ENCODE measurements at regions not wholly inside any gene's neighbourhood (a gene's known extent, or its start where the extent isn't known, plus 50 kb on each side); places are given as distances from the start of the nearest gene placed in this dataset.

DNA sequence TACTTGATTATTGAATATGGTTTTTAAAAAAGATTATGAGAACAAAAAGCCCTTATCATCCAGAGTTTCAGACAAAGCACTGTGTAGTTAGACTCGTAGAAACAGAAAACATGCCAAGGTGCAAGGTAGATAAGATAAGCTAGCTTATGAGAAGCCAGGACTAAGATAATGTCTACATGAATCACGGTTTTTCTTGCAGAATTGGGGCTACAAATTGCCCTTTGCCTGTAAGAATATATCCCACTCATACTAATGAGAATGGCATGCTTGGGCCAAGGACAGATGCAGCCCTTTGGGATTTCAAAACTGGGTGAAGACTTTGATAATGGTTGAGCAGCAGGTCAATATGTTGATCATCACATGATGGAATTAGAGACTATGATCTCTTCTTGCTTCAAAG, 165.3 kb upstream of the PREP start:
- Mint-ChIP-seq H3K27me3 (ENCODE audit: insufficient read depth) (peaks cover 29% of the 10 kb centered on the region), H3K4me1 (ENCODE audit: low read depth) (peaks cover 14% of the 10 kb centered on the region), H3K36me3 (ENCODE audit: low read depth) (peaks cover 4% of the 10 kb centered on the region), H3K9me3 (peaks cover 7% of the 10 kb centered on the region), H3K4me3 (no peak overlapping the region), H3K27ac (no peak overlapping the region)
- intact Hi-C loops (cut with micrococcal nuclease) = no loop called here
- DNase-seq (ENCODE audit: low spot score) = no peak

DNA sequence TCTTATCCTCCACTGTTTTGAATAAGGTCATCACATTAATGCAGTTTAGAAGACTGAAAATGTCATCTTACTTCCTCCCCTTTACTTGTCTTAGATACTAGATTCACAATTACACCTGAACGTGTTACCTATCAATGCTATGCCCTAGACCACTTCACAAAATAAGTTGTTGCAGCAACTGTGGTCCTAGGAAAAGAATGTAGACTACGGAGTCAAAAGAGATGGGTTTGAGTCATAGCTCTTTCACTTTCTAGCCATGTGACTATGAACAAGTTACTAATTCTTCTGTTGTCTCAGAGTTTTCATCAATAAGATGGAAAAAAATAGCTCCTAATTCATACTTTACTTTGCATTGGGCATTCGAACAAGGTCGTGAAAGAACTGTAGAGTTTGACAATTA, 164.3 kb upstream of the PREP start:
- intact Hi-C loops (cut with micrococcal nuclease) = no loop called here
- Mint-ChIP-seq H3K9me3 (peaks cover 16% of the 10 kb centered on the region), H3K27ac (no peak overlapping the region), H3K27me3 (ENCODE audit: insufficient read depth) (peaks cover 25% of the 10 kb centered on the region), H3K4me3 (no peak overlapping the region), H3K36me3 (ENCODE audit: low read depth) (peaks cover 5% of the 10 kb centered on the region), H3K4me1 (ENCODE audit: low read depth) (peaks cover 14% of the 10 kb centered on the region)
- DNase-seq (ENCODE audit: low spot score) = no peak

GRCh38 chr6:105566503-105566902, 163.6 kb upstream of the PREP start:
- Mint-ChIP-seq H3K4me1 (ENCODE audit: low read depth) (peaks cover 16% of the 10 kb centered on the region), H3K27me3 (ENCODE audit: insufficient read depth) (peaks cover 22% of the 10 kb centered on the region), H3K9me3 (peaks cover 16% of the 10 kb centered on the region), H3K4me3 (no peak overlapping the region), H3K27ac (no peak overlapping the region), H3K36me3 (ENCODE audit: low read depth) (peaks cover 4% of the 10 kb centered on the region)
- DNase-seq (ENCODE audit: low spot score) = no peak
- intact Hi-C loops (cut with micrococcal nuclease) = no loop called here

DNA sequence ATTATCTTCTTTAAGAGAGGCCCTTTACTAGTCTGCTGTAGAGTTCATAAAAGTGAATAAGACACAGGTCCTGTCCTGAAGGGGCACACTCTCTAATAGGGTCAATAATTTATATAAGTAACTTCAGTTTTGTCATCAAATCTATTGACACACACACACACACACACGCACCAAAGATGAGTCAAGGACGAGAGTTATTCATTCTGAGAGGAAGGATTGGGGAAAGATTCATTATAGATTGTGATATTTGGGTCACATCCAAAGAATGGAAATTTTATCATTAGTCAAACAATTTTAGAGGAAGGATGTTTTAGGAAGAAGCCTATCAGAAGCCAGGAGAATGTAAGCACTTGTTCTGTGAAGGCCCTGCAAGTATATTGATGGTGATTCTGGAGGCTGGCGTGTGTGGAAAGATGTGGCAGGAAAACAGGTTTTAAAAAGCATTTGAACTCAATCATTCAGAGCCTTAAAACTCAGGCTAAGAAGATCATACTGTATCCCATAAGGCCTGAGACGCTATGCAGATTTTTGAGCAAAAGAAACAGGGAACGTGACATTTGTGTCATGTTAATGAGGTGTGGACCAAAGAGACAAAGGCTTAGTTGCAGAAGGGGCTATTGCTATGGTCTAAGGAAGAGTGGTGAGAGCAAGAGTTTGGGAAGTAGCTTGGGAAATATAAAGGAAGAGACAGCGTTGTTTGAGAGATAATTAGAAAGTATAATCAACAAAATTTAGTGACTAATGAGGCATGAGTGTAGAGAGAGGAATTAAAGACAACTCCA, 161.4 kb upstream of the PREP start:
- DNase-seq (ENCODE audit: low spot score) = no peak
- Mint-ChIP-seq H3K4me1 (ENCODE audit: low read depth) (peaks cover 28% of the 10 kb centered on the region), H3K27ac (no peak overlapping the region), H3K4me3 (no peak overlapping the region), H3K36me3 (ENCODE audit: low read depth) (peaks cover 3% of the 10 kb centered on the region), H3K27me3 (ENCODE audit: insufficient read depth) (peaks cover 15% of the 10 kb centered on the region), H3K9me3 (peaks cover 16% of the 10 kb centered on the region)
- intact Hi-C loops (cut with micrococcal nuclease) = loop anchor here (5.0 kb wide), 1 partner anchor 52 kb away; no protein-coding TSS in a partner anchor

- Mint-ChIP-seq H3K9me3 (peaks cover 25% of the 10 kb centered on the region), H3K4me1 (ENCODE audit: low read depth) (peaks cover 20% of the 10 kb centered on the region), H3K36me3 (ENCODE audit: low read depth) (peaks cover 3% of the 10 kb centered on the region), H3K4me3 (no peak overlapping the region), H3K27me3 (ENCODE audit: insufficient read depth) (peaks cover 7% of the 10 kb centered on the region), H3K27ac (no peak overlapping the region)
- DNase-seq (ENCODE audit: low spot score) = no peak
- intact Hi-C loops (cut with micrococcal nuclease) = loop anchor here (5.0 kb wide), 1 partner anchor 50 kb away; no protein-coding TSS in a partner anchor
Observed at GRCh38 chr6:105562027-105562426, 159.1 kb upstream of the PREP start.

GRCh38 chr6:105561486-105561885, 158.6 kb upstream of the PREP start:
- peaks cover 25% of the 10 kb centered on the region for H3K9me3 Mint-ChIP-seq
- intact Hi-C loops (cut with micrococcal nuclease) = loop anchor here (2.0 to 5.0 kb wide), 3 partner anchors 49 to 77 kb away; no protein-coding TSS in a partner anchor
- no peak overlapping the region for H3K4me3 Mint-ChIP-seq

GRCh38 chr6:105560611-105561066, 157.8 kb upstream of the PREP start:
- no peak overlapping the region for H3K27ac Mint-ChIP-seq
- peaks cover 5% of the 10 kb centered on the region for H3K27me3 Mint-ChIP-seq (ENCODE audit: insufficient read depth)
- H3K4me3 Mint-ChIP-seq = no peak overlapping the region
- H3K4me1 Mint-ChIP-seq (ENCODE audit: low read depth) = peaks cover 14% of the 10 kb centered on the region
- no peak for DNase-seq (ENCODE audit: low spot score)
- H3K9me3 Mint-ChIP-seq = peaks cover 32% of the 10 kb centered on the region
- H3K36me3 Mint-ChIP-seq (ENCODE audit: low read depth) = peaks cover 12% of the 10 kb centered on the region
- intact Hi-C loops (cut with micrococcal nuclease) = loop anchor here (1.0 to 5.0 kb wide), 6 partner anchors 39 to 86 kb away; no protein-coding TSS in a partner anchor

More at GRCh38 chr6:105561486-105561885, 158.6 kb upstream of the PREP start:
- no peak overlapping the region for H3K27ac Mint-ChIP-seq
- peaks cover 15% of the 10 kb centered on the region for H3K4me1 Mint-ChIP-seq (ENCODE audit: low read depth)
- peaks cover 5% of the 10 kb centered on the region for H3K36me3 Mint-ChIP-seq (ENCODE audit: low read depth)
- peaks cover 5% of the 10 kb centered on the region for H3K27me3 Mint-ChIP-seq (ENCODE audit: insufficient read depth)
- DNase-seq (ENCODE audit: low spot score) = no peak

GRCh38 chr6:105557291-105557690, 154.4 kb upstream of the PREP start:
- H3K4me3 Mint-ChIP-seq = no peak overlapping the region
- peaks cover 14% of the 10 kb centered on the region for H3K4me1 Mint-ChIP-seq (ENCODE audit: low read depth)
- H3K27me3 Mint-ChIP-seq (ENCODE audit: insufficient read depth) = peaks cover 14% of the 10 kb centered on the region
- peaks cover 23% of the 10 kb centered on the region for H3K9me3 Mint-ChIP-seq
- intact Hi-C loops (cut with micrococcal nuclease) = no loop called here
- H3K36me3 Mint-ChIP-seq (ENCODE audit: low read depth) = peaks cover 11% of the 10 kb centered on the region
- no peak for DNase-seq (ENCODE audit: low spot score)
- no peak overlapping the region for H3K27ac Mint-ChIP-seq

- intact Hi-C loops (cut with micrococcal nuclease) = no loop called here
- DNase-seq (ENCODE audit: low spot score) = no peak
Observed at GRCh38 chr6:105553171-105553570, 150.3 kb upstream of the PREP start.

GRCh38 chr6:105550955-105551620, 148.2 kb upstream of the PREP start:
- Mint-ChIP-seq H3K27ac (no peak overlapping the region), H3K9me3 (peaks cover 4% of the 10 kb centered on the region), H3K36me3 (ENCODE audit: low read depth) (peaks cover 3% of the 10 kb centered on the region), H3K27me3 (ENCODE audit: insufficient read depth) (peaks cover 28% of the 10 kb centered on the region), H3K4me1 (ENCODE audit: low read depth) (no peaks in the 10 kb centered on the region), H3K4me3 (no peak overlapping the region)
- intact Hi-C loops (cut with micrococcal nuclease) = no loop called here
- no peak for DNase-seq (ENCODE audit: low spot score)

More at GRCh38 chr6:105553171-105553570, 150.3 kb upstream of the PREP start:
- no peaks in the 10 kb centered on the region for H3K4me1 Mint-ChIP-seq (ENCODE audit: low read depth)
- H3K27ac Mint-ChIP-seq = no peak overlapping the region
- H3K27me3 Mint-ChIP-seq (ENCODE audit: insufficient read depth) = peaks cover 33% of the 10 kb centered on the region
- no peak overlapping the region for H3K4me3 Mint-ChIP-seq
- H3K36me3 Mint-ChIP-seq (ENCODE audit: low read depth) = peaks cover 9% of the 10 kb centered on the region
- H3K9me3 Mint-ChIP-seq = peaks cover 18% of the 10 kb centered on the region

DNA sequence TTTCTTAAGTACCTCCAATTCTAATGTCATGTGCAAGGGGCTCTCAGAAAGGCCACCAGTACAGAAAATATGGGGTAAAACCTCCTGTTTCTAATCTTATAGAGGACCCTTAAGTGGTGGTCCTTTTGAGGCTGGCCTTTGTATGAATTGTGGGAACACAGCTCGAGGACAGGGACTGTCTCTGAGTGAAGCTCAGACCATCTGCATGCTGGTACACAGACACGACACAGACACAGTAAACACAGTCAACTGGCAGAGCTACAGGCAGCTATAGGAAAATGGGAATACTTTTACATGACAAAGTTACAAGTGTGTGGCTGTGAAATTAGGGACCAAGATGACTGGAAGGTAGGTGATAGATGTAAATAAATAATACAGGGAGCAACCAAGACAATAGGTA, 143.9 kb upstream of the PREP start:
- peaks cover 30% of the 10 kb centered on the region for H3K27me3 Mint-ChIP-seq (ENCODE audit: insufficient read depth)
- H3K27ac Mint-ChIP-seq = no peak overlapping the region
- H3K4me3 Mint-ChIP-seq = no peak overlapping the region
- DNase-seq (ENCODE audit: low spot score) = no peak
- H3K9me3 Mint-ChIP-seq = no peaks in the 10 kb centered on the region
- no peaks in the 10 kb centered on the region for H3K36me3 Mint-ChIP-seq (ENCODE audit: low read depth)
- no peaks in the 10 kb centered on the region for H3K4me1 Mint-ChIP-seq (ENCODE audit: low read depth)
- intact Hi-C loops (cut with micrococcal nuclease) = no loop called here

GRCh38 chr6:105545947-105546731, 143.3 kb upstream of the PREP start:
- Mint-ChIP-seq H3K4me1 (ENCODE audit: low read depth) (no peaks in the 10 kb centered on the region), H3K27ac (no peak overlapping the region), H3K9me3 (no peaks in the 10 kb centered on the region), H3K4me3 (no peak overlapping the region), H3K36me3 (ENCODE audit: low read depth) (no peaks in the 10 kb centered on the region), H3K27me3 (ENCODE audit: insufficient read depth) (peaks cover 30% of the 10 kb centered on the region)
- intact Hi-C loops (cut with micrococcal nuclease) = no loop called here
- no peak for DNase-seq (ENCODE audit: low spot score)
